ENCODE measurements at regions not wholly inside any gene's neighbourhood (a gene's known extent, or its start where the extent isn't known, plus 50 kb on each side); places are given as distances from the start of the nearest gene placed in this dataset.
A peak's percentile ranks its signal among the peaks of the same experiment; 100 is the strongest.

GRCh38 chr13:24039621-24040475 lies 120.7 kb upstream of the SPATA13 start:
- intact Hi-C loops (cut with DNase I), result no loop called here
- no peaks in the 10 kb centered on the region for H3K36me3 ChIP-seq (replicated peaks in 1 of 2; ENCODE audit: insufficient read depth in 1 of 2, low read depth in 2 of 2)
- no peak for DNase-seq
- no peak for ATAC-seq
- peak overlapping the region in 3 of 4 donors; percentile 65 to 79 (median 72) for H3K27ac ChIP-seq
- no peaks in the 10 kb centered on the region for H3K9me3 ChIP-seq
- H3K4me1 ChIP-seq, result peaks cover 37% of the 10 kb centered on the region
- no peaks in the 10 kb centered on the region for H3K27me3 ChIP-seq
- TF ChIP-seq POLR2A (IDR thresholded peaks at IDR 0.05), result no peak
- TF ChIP-seq, protein P1, sequence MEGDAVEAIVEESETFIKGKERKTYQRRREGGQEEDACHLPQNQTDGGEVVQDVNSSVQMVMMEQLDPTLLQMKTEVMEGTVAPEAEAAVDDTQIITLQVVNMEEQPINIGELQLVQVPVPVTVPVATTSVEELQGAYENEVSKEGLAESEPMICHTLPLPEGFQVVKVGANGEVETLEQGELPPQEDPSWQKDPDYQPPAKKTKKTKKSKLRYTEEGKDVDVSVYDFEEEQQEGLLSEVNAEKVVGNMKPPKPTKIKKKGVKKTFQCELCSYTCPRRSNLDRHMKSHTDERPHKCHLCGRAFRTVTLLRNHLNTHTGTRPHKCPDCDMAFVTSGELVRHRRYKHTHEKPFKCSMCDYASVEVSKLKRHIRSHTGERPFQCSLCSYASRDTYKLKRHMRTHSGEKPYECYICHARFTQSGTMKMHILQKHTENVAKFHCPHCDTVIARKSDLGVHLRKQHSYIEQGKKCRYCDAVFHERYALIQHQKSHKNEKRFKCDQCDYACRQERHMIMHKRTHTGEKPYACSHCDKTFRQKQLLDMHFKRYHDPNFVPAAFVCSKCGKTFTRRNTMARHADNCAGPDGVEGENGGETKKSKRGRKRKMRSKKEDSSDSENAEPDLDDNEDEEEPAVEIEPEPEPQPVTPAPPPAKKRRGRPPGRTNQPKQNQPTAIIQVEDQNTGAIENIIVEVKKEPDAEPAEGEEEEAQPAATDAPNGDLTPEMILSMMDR (IDR thresholded peaks at IDR 0.05), result no peak
- H3K4me3 ChIP-seq, result no peak overlapping the region
- WGBS, 2 donors, result 68 to 77% methylated on average over 6 to 7 of the region's 7 CpGs

GRCh38 chr13:24040835-24041234 lies 119.7 kb upstream of the SPATA13 start:
- H3K9me3 ChIP-seq, result no peaks in the 10 kb centered on the region
- H3K27me3 ChIP-seq, result no peaks in the 10 kb centered on the region
- H3K27ac ChIP-seq, result peak overlapping the region in 1 of 4 donors; percentile 72
- TF ChIP-seq, protein P1 (IDR thresholded peaks at IDR 0.05), result no peak
- TF ChIP-seq POLR2A (IDR thresholded peaks at IDR 0.05), result no peak
- H3K4me3 ChIP-seq, result no peak overlapping the region
- no peak for DNase-seq
- intact Hi-C loops (cut with DNase I), result no loop called here
- H3K36me3 ChIP-seq (replicated peaks in 1 of 2; ENCODE audit: insufficient read depth in 1 of 2, low read depth in 2 of 2), result no peaks in the 10 kb centered on the region
- 75 to 82% methylated on average over 3 of the region's 3 CpGs for WGBS, 2 donors
- no peak for ATAC-seq
- peaks cover 27% of the 10 kb centered on the region for H3K4me1 ChIP-seq

GRCh38 chr13:24041651-24042225 lies 118.8 kb upstream of the SPATA13 start:
- intact Hi-C loops (cut with DNase I), result no loop called here
- H3K27ac ChIP-seq, result no peak overlapping the region
- WGBS, 2 donors, result 55 to 75% methylated on average over 13 of the region's 13 CpGs

GRCh38 chr13:24042710-24043440 lies 117.6 kb upstream of the SPATA13 start:
- TF ChIP-seq, protein P1 (IDR thresholded peaks at IDR 0.05), result no peak
- TF ChIP-seq POLR2A (IDR thresholded peaks at IDR 0.05), result no peak
- H3K4me3 ChIP-seq, result no peak overlapping the region
- DNase-seq, result no peak
- ATAC-seq, result no peak
- H3K9me3 ChIP-seq, result no peaks in the 10 kb centered on the region
- H3K4me1 ChIP-seq, result peaks cover 20% of the 10 kb centered on the region
- no peak overlapping the region for H3K27ac ChIP-seq
- H3K27me3 ChIP-seq, result no peaks in the 10 kb centered on the region
- no peaks in the 10 kb centered on the region for H3K36me3 ChIP-seq (replicated peaks in 1 of 2; ENCODE audit: insufficient read depth in 1 of 2, low read depth in 2 of 2)
- WGBS, 2 donors, result 63 to 71% methylated on average over 17 of the region's 17 CpGs
- intact Hi-C loops (cut with DNase I), result no loop called here

More at GRCh38 chr13:24041651-24042225, 118.8 kb upstream of the SPATA13 start:
- Histone ChIP-seq H3K9me3 (no peaks in the 10 kb centered on the region), H3K27me3 (no peaks in the 10 kb centered on the region), H3K4me3 (no peak overlapping the region), H3K36me3 (replicated peaks in 1 of 2; ENCODE audit: insufficient read depth in 1 of 2, low read depth in 2 of 2) (no peaks in the 10 kb centered on the region), H3K4me1 (peaks cover 21% of the 10 kb centered on the region)
- no peak for DNase-seq
- TF ChIP-seq, protein P1 (IDR thresholded peaks at IDR 0.05), result no peak
- TF ChIP-seq POLR2A (IDR thresholded peaks at IDR 0.05), result no peak
- ATAC-seq, result no peak
